Memory B cell (primary cell): ENCODE measurements at regions not wholly inside any gene's neighbourhood (a gene's known extent, or its start where the extent isn't known, plus 50 kb on each side); places are given as distances from the start of the nearest gene placed in this dataset.
"Not testable (repeated sequence)": the region's sequence is repeated elsewhere in the genome, so short reads cannot be mapped to it uniquely, and the experiment has no call there.

Experiments used
- ATAC-seq: fragments of 150-1000 bp; cut with Tn5 transposase; 2 replicates; pipeline ENCODE4 v1.10.0; 2021; ENCODE audit warnings: low read depth, mild to moderate bottlenecking, moderate library complexity
- DNase-seq, 2 donors: peaks; one replicate each; pipeline ENCODE4 v3.0.0; 2022; ENCODE audit warnings: low spot score in 2 of 2
- H3K27ac Mint-ChIP-seq: one replicate; pipeline ENCODE4 v1.8.0; 2022; ENCODE audit warnings: mild to moderate bottlenecking, moderate library complexity, mixed read lengths
- H3K27me3 Mint-ChIP-seq: one replicate; pipeline ENCODE4 v1.8.0; 2022; ENCODE audit warnings: mixed read lengths
- H3K36me3 Mint-ChIP-seq: one replicate; pipeline ENCODE4 v1.8.0; 2022; ENCODE audit warnings: mild to moderate bottlenecking, mixed read lengths
- H3K4me1 Mint-ChIP-seq: one replicate; pipeline ENCODE4 v1.8.0; 2022; ENCODE audit warnings: mixed read lengths
- H3K4me3 Mint-ChIP-seq: one replicate; pipeline ENCODE4 v1.8.0; 2022; ENCODE audit warnings: mild to moderate bottlenecking, moderate library complexity, mixed read lengths
- H3K9me3 Mint-ChIP-seq: one replicate; pipeline ENCODE4 v1.8.0; 2022; ENCODE audit warnings: mixed read lengths

GRCh38 chr9:96149533-96150280 lies 152.3 kb downstream of the HSD17B3 start:
- H3K4me3 Mint-ChIP-seq: peak overlapping the region; percentile 68
- ATAC-seq: peak; percentile 17

GRCh38 chr9:96148634-96149532 lies 153.1 kb downstream of the HSD17B3 start:
- peaks cover 15% of the 10 kb centered on the region for H3K4me1 Mint-ChIP-seq
- H3K9me3 Mint-ChIP-seq: no peaks in the 10 kb centered on the region
- ATAC-seq (no peak), DNase-seq (no peak)
- H3K27me3 Mint-ChIP-seq: peaks cover 14% of the 10 kb centered on the region
- no peaks in the 10 kb centered on the region for H3K36me3 Mint-ChIP-seq
- no peak overlapping the region for H3K4me3 Mint-ChIP-seq
- H3K27ac Mint-ChIP-seq: no peak overlapping the region

More at GRCh38 chr9:96149533-96150280, 152.3 kb downstream of the HSD17B3 start:
- no peak for DNase-seq
- no peaks in the 10 kb centered on the region for H3K36me3 Mint-ChIP-seq
- H3K9me3 Mint-ChIP-seq: no peaks in the 10 kb centered on the region
- peaks cover 16% of the 10 kb centered on the region for H3K27me3 Mint-ChIP-seq
- H3K27ac Mint-ChIP-seq: no peak overlapping the region
- peaks cover 15% of the 10 kb centered on the region for H3K4me1 Mint-ChIP-seq

DNA sequence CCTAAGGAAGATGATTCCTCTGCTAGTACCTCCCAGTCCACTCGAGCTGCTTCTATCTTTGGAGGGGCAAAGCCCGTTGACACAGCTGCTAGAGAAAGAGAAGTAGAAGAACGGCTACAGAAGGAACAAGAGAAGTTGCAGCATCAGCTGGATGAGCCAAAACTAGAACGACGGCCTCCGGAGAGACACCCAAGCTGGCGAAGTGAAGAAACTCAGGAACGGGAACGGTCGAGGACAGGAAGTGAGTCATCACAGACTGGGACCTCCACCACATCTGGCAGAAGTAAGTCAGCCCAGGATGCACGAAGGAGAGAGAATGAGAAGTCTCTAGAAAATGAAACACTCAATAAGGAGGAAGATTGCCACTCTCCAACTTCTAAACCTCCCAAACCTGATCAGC lies 154.9 kb downstream of the HSD17B3 start:
- DNase-seq, H3K36me3 Mint-ChIP-seq, ATAC-seq, H3K9me3 Mint-ChIP-seq, H3K27ac Mint-ChIP-seq: not testable (repeated sequence)
- H3K4me1 Mint-ChIP-seq: peaks cover 15% of the 10 kb centered on the region
- H3K4me3 Mint-ChIP-seq: peak overlapping the region; percentile 1
- peaks cover 14% of the 10 kb centered on the region for H3K27me3 Mint-ChIP-seq

GRCh38 chr9:96141666-96142065 lies 160.3 kb downstream of the HSD17B3 start:
- H3K27me3 Mint-ChIP-seq: peaks cover 7% of the 10 kb centered on the region
- H3K36me3 Mint-ChIP-seq: peaks cover 1% of the 10 kb centered on the region
- no peak overlapping the region for H3K27ac Mint-ChIP-seq
- H3K4me3 Mint-ChIP-seq: no peak overlapping the region
- H3K9me3 Mint-ChIP-seq: peaks cover 3% of the 10 kb centered on the region
- no peak for DNase-seq
- H3K4me1 Mint-ChIP-seq: peaks cover 8% of the 10 kb centered on the region
- no peak for ATAC-seq

DNA sequence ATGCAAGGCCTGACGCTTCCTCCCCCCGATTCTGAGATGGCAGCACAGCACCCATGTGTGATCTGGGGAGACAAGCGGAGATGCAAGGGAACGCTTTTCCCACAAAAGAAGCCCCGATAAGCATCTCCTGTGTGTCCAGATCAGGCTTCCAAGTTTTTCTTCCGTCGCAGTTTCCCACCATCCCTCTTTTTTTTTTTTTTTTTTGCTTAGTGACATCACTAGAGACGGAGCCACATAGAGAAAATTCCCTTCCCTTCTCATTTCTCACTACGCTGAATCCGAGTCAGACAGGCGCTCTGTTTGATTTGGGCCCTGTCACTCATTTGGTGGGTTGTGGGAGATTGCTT lies 160.9 kb downstream of the HSD17B3 start:
- no peak overlapping the region for H3K4me3 Mint-ChIP-seq
- no peak overlapping the region for H3K27ac Mint-ChIP-seq
- peaks cover 1% of the 10 kb centered on the region for H3K36me3 Mint-ChIP-seq
- H3K27me3 Mint-ChIP-seq: peaks cover 3% of the 10 kb centered on the region
- peaks cover 3% of the 10 kb centered on the region for H3K9me3 Mint-ChIP-seq
- DNase-seq: no peak
- peaks cover 7% of the 10 kb centered on the region for H3K4me1 Mint-ChIP-seq
- ATAC-seq: no peak

DNA sequence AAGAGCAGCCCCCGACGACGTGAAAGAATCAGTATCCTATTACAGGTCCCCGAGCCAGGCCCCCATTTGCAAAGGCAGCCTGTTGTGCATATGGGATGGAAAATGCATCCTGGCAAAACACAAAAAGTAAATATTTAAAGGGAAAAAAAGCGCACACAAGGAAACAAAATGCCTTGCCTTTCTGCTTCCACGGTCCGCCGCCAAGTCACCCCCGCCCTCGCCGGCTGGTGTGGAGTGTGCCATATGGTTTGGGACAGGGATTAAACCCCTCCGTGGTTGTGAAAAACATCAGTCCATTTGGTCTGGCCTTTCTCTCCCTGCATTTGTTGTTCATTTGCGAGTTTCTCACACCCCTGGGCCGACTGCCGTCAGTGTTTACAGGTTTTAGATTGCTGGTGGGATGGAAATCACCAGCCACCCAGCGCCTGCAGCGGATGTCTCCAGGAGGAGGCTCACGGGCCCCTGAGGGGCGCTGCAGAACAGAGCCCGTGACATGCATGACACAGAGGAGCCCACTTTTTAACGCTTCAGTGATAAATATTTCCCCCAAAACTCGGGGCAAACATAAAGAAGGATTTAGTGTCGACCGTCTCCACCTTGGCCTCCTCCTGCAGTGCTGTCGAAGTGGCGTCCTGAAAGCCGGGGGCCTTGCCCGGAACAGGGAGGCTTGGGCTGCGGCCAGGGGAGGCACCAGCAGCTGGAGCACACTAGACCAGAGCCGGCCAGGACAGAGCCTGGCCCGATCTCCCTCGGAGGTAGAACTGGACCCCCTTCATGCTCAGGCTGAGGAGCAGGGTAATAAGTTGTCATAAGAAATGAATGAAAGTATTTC lies 161.5 kb downstream of the HSD17B3 start:
- no peak for DNase-seq
- Mint-ChIP-seq H3K9me3 (peaks cover 3% of the 10 kb centered on the region), H3K27me3 (peaks cover 3% of the 10 kb centered on the region)

GRCh38 chr9:96139592-96140295 lies 162.2 kb downstream of the HSD17B3 start:
- H3K27ac Mint-ChIP-seq: no peak overlapping the region

More for the DNA sequence above, 161.5 kb downstream of the HSD17B3 start:
- peaks cover 1% of the 10 kb centered on the region for H3K36me3 Mint-ChIP-seq
- H3K4me3 Mint-ChIP-seq: no peak overlapping the region
- H3K4me1 Mint-ChIP-seq: peaks cover 7% of the 10 kb centered on the region
- H3K27ac Mint-ChIP-seq: no peak overlapping the region
- no peak for ATAC-seq

DNA sequence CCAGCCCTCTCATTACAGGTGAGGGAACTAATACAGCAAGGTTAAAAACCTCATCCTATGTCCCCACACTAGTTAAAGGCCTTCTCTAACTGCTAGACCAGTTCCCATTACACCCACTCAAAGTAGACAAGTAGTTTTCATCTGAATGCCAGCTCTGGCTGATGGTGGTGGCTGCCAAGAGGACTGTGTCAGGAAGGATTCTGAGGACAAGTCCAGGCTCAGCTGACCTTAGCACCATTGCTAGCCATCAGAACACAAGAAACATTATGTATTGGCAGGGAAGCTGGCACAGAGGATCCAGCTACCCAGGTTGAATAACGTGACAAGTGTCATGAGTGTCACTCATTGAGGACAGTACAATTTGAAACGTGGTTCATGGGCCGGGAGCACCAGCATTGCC lies 163.4 kb downstream of the HSD17B3 start:
- H3K27ac Mint-ChIP-seq: peak overlapping the region; percentile 88
- ATAC-seq (no peak), DNase-seq (no peak)
- peaks cover 3% of the 10 kb centered on the region for H3K9me3 Mint-ChIP-seq
- peaks cover 1% of the 10 kb centered on the region for H3K36me3 Mint-ChIP-seq
- no peak overlapping the region for H3K4me3 Mint-ChIP-seq
- H3K27me3 Mint-ChIP-seq: no peaks in the 10 kb centered on the region
- peaks cover 7% of the 10 kb centered on the region for H3K4me1 Mint-ChIP-seq

More at GRCh38 chr9:96139592-96140295, 162.2 kb downstream of the HSD17B3 start:
- ATAC-seq: no peak
- H3K27me3 Mint-ChIP-seq: peaks cover under 1% of the 10 kb centered on the region
- peaks cover 1% of the 10 kb centered on the region for H3K36me3 Mint-ChIP-seq
- H3K9me3 Mint-ChIP-seq: peaks cover 3% of the 10 kb centered on the region
- peaks cover 7% of the 10 kb centered on the region for H3K4me1 Mint-ChIP-seq
- no peak for DNase-seq
- no peak overlapping the region for H3K4me3 Mint-ChIP-seq

DNA sequence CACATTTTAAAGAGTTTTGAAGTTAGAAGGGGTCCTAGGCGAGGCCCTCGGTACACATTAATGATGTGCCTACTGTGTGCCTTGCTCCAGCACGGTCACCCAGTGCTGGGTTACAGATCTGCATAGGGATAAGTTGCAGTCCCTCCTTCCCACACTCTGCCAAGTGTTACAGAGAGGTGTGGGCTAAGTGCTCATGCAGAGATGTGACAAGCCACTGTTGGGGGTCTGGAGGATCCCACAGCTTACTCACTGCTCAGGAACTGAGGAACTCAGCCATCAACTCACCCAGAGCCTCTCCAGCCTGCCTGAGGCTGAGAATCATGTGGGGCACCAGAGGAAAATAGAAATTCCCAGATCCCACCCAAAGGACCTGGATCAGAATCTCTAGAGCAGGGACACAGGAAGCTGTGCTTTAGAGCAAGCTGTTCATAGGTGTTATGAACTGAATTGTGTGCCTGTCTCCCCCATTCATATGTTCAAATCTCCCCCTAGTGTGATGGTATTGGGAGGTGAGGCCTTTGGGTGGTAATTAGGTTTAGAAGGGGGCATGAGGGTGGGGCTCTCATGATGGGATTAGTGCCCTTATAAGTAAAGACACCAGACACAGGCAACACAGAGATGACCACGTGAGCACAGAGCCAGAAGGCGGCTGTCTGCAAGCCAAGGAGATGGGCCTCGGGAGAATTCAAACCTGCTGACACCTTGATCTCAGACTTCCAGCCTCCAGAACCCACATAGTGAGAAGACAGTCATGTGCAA lies 164.1 kb downstream of the HSD17B3 start:
- Mint-ChIP-seq H3K4me3 (peak overlapping the region; percentile 81), H3K4me1 (peaks cover 7% of the 10 kb centered on the region)
- no peak for DNase-seq

DNA sequence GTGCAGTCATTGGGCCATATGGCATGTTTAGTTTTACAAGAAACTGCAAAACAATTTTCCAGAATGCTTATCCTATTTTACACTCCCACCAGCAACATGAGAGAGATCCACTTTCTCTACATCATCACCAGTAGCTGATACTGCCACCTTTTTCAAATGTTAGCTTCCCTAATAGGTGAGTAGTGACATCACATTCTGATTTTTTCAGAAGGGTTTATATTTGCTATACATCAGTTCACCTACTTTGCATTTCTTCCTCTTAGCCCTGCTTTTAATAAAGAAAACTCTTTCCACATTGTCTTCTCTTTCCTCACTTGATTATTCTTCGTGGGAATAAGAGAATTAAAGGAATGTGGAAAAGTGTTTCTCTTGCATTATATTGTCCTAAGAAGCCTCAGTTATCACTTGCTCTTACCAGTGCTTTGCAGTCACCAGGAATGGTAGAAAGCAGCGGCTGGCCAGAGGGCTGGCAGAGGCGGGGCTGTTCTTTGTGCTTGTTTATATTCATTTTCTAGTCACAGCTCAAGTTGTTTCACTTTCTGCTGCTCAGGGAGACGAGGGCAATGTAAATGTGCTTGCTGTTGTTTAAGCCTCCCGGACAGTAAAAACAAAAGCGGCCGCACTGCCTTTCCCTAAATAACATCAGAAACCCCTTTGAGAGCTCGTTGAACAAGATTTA lies 164.8 kb downstream of the HSD17B3 start:
- H3K27me3 Mint-ChIP-seq: peaks cover 4% of the 10 kb centered on the region
- H3K4me3 Mint-ChIP-seq: peak overlapping the region; percentile 81
- ATAC-seq (peak; percentile 95), DNase-seq (peak in 1 of 2 donors; percentile 12)
- H3K27ac Mint-ChIP-seq: peak overlapping the region; percentile 88
- H3K4me1 Mint-ChIP-seq: peaks cover 7% of the 10 kb centered on the region
- peaks cover 5% of the 10 kb centered on the region for H3K9me3 Mint-ChIP-seq
- H3K36me3 Mint-ChIP-seq: peaks cover 1% of the 10 kb centered on the region

More for the DNA sequence above, 164.1 kb downstream of the HSD17B3 start:
- ATAC-seq: peak; percentile 18
- peaks cover 3% of the 10 kb centered on the region for H3K9me3 Mint-ChIP-seq
- peaks cover 1% of the 10 kb centered on the region for H3K36me3 Mint-ChIP-seq
- peaks cover under 1% of the 10 kb centered on the region for H3K27me3 Mint-ChIP-seq
- peak overlapping the region; percentile 88 for H3K27ac Mint-ChIP-seq

DNA sequence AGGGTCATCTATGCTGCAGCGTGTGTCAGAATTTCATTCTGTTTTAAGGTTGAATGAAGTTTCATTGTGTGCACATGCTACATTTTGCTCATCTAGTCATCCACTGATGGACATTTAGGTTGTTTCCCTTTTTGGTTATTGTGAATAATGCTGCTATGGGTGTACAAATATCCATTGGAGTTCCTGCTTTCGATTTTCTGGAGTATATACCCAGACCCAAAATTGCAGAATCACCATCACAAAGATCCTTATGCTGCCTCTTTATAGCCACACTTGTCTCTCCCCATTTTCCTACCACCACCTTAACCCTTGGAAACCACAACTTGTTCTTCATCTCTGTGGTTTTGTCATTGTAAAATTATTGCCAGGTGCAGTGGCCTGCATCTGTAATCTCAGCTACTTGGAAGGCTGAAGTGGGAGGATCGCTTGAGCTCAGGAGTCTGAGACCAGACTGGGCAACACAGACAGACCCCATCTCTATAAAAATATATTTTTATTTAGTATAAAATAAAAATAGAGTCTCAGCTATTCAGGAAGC lies 166.2 kb downstream of the HSD17B3 start:
- Mint-ChIP-seq H3K27ac (peak overlapping the region; percentile 24), H3K4me1 (peaks cover 7% of the 10 kb centered on the region), H3K27me3 (peaks cover 7% of the 10 kb centered on the region), H3K36me3 (peaks cover 1% of the 10 kb centered on the region), H3K4me3 (no peak overlapping the region), H3K9me3 (peaks cover 5% of the 10 kb centered on the region)
- DNase-seq (no peak), ATAC-seq (no peak)
